ENCODE measurements at regions not wholly inside any gene's neighbourhood (a gene's known extent, or its start where the extent isn't known, plus 50 kb on each side); places are given as distances from the start of the nearest gene placed in this dataset.

DNA sequence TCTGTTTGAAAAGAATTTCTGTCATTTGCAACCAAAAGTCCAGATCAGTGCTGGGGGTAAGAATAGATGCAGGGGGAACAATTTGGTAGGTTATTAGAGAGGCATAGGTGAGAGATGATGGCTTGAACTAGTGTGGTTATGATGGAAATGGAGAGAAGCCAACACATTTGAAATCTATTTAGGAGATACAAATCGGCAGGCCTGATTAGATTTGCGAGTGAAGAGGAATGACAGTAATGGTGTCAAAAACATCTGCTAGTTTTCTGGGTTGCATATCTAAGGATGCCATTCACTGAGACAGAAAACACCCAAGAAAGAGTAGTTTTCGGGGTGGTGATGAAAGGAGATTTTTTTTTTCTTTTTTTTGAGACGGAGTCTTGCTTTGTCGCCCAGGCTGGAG, 138.1 kb downstream of the LMNTD1 start:
- Histone ChIP-seq H3K4me1 (ENCODE audit: insufficient read depth) (no peaks in the 10 kb centered on the region), H3K36me3 (ENCODE audit: insufficient read depth) (no peaks in the 10 kb centered on the region), H3K9me2 (ENCODE audit: insufficient read depth) (peaks cover 4% of the 10 kb centered on the region; the same call in 1 of the 2 replicates), H4K20me1 (replicated peaks; ENCODE audit: insufficient read depth) (no peaks in the 10 kb centered on the region), H3K27ac (ENCODE audit: low read depth) (no peak overlapping the region), H3K4me2 (no peak overlapping the region), H3K27me3 (ENCODE audit: insufficient read depth) (no peaks in the 10 kb centered on the region), H3F3A (replicated peaks; ENCODE audit: low read depth) (no peaks in the 10 kb centered on the region), H2AFZ (no peak overlapping the region), H3K4me3 (no peak overlapping the region), H3K79me2 (replicated peaks; ENCODE audit: insufficient read depth) (no peaks in the 10 kb centered on the region)
- Mint-ChIP-seq H3K27me3 (ENCODE audit: insufficient read depth, low read depth, poor library complexity) (peaks cover 4% of the 10 kb centered on the region), H3K27ac (no peak overlapping the region), H3K4me1 (no peaks in the 10 kb centered on the region), H3K9me3 (no peaks in the 10 kb centered on the region), H3K36me3 (ENCODE audit: low read depth) (no peaks in the 10 kb centered on the region), H3K4me3 (no peak overlapping the region)
- TF ChIP-seq, protein P1, sequence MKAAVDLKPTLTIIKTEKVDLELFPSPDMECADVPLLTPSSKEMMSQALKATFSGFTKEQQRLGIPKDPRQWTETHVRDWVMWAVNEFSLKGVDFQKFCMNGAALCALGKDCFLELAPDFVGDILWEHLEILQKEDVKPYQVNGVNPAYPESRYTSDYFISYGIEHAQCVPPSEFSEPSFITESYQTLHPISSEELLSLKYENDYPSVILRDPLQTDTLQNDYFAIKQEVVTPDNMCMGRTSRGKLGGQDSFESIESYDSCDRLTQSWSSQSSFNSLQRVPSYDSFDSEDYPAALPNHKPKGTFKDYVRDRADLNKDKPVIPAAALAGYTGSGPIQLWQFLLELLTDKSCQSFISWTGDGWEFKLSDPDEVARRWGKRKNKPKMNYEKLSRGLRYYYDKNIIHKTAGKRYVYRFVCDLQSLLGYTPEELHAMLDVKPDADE (IDR thresholded peaks at IDR 0.05): no peak
- TF ChIP-seq, protein P2, sequence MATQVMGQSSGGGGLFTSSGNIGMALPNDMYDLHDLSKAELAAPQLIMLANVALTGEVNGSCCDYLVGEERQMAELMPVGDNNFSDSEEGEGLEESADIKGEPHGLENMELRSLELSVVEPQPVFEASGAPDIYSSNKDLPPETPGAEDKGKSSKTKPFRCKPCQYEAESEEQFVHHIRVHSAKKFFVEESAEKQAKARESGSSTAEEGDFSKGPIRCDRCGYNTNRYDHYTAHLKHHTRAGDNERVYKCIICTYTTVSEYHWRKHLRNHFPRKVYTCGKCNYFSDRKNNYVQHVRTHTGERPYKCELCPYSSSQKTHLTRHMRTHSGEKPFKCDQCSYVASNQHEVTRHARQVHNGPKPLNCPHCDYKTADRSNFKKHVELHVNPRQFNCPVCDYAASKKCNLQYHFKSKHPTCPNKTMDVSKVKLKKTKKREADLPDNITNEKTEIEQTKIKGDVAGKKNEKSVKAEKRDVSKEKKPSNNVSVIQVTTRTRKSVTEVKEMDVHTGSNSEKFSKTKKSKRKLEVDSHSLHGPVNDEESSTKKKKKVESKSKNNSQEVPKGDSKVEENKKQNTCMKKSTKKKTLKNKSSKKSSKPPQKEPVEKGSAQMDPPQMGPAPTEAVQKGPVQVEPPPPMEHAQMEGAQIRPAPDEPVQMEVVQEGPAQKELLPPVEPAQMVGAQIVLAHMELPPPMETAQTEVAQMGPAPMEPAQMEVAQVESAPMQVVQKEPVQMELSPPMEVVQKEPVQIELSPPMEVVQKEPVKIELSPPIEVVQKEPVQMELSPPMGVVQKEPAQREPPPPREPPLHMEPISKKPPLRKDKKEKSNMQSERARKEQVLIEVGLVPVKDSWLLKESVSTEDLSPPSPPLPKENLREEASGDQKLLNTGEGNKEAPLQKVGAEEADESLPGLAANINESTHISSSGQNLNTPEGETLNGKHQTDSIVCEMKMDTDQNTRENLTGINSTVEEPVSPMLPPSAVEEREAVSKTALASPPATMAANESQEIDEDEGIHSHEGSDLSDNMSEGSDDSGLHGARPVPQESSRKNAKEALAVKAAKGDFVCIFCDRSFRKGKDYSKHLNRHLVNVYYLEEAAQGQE (IDR thresholded peaks at IDR 0.05; ENCODE audit: unreplicated experiment): no peak
- no peak for TF ChIP-seq EZH2phosphoT487 (IDR thresholded peaks at IDR 0.05; ENCODE audit: unreplicated experiment)
- TF ChIP-seq NANOG (IDR thresholded peaks at IDR 0.05; ENCODE audit: borderline replicate concordance): no peak
- no peak for TF ChIP-seq STAT1 (IDR thresholded peaks at IDR 0.05; ENCODE audit: unreplicated experiment)
- TF ChIP-seq CREB1 (CRISPR knock-in tag; IDR thresholded peaks at IDR 0.05; ENCODE audit: low read depth): no peak
- DNase-seq (ENCODE audit: low spot score) (no peak), ATAC-seq (no peak)

DNA sequence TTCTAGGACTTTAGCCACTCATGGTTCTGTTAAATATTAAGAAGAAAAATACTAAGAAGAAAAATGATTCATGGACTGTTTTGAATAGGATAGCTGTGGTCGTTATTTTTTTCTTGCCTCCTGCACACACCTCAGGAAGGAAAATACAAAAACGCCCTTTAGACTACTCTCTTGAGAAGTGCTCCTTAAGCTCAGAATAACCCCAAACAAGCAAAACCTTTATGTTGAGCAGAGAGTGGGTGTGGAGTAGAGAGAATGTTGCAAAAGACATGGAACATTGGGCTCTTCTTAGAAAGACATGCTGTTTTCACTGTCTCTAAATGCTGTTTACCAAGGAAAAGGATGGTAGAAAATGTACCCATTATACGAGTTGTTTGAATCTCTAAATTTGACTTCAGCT, 140.3 kb downstream of the LMNTD1 start:
- no peaks in the 10 kb centered on the region for H4K20me1 ChIP-seq (replicated peaks; ENCODE audit: insufficient read depth)
- H2AFZ ChIP-seq: no peak overlapping the region
- Mint-ChIP-seq H3K4me1 (no peaks in the 10 kb centered on the region), H3K36me3 (ENCODE audit: low read depth) (no peaks in the 10 kb centered on the region), H3K4me3 (no peak overlapping the region), H3K27me3 (ENCODE audit: insufficient read depth, low read depth, poor library complexity) (peaks cover 4% of the 10 kb centered on the region), H3K27ac (no peak overlapping the region), H3K9me3 (no peaks in the 10 kb centered on the region)
- no peaks in the 10 kb centered on the region for H3K79me2 ChIP-seq (replicated peaks; ENCODE audit: insufficient read depth)
- H3K4me1 ChIP-seq (ENCODE audit: insufficient read depth): no peaks in the 10 kb centered on the region
- no peaks in the 10 kb centered on the region for H3K36me3 ChIP-seq (ENCODE audit: insufficient read depth)
- ATAC-seq (no peak), DNase-seq (ENCODE audit: low spot score) (no peak)
- no peaks in the 10 kb centered on the region for H3F3A ChIP-seq (replicated peaks; ENCODE audit: low read depth)
- H3K4me3 ChIP-seq: no peak overlapping the region
- H3K9me2 ChIP-seq (ENCODE audit: insufficient read depth): peaks cover 4% of the 10 kb centered on the region; the same call in 1 of the 2 replicates
- H3K4me2 ChIP-seq: no peak overlapping the region
- no peaks in the 10 kb centered on the region for H3K27me3 ChIP-seq (ENCODE audit: insufficient read depth)
- no peak overlapping the region for H3K27ac ChIP-seq (ENCODE audit: low read depth)
- TF ChIP-seq EZH2 (IDR thresholded peaks at IDR 0.05; ENCODE audit: low read depth, unreplicated experiment) (no peak), CREB1 (CRISPR knock-in tag; IDR thresholded peaks at IDR 0.05; ENCODE audit: low read depth) (no peak), EZH2phosphoT487 (IDR thresholded peaks at IDR 0.05; ENCODE audit: unreplicated experiment) (no peak)
- TF ChIP-seq, protein P2 (IDR thresholded peaks at IDR 0.05; ENCODE audit: unreplicated experiment): no peak
- TF ChIP-seq, protein P3, sequence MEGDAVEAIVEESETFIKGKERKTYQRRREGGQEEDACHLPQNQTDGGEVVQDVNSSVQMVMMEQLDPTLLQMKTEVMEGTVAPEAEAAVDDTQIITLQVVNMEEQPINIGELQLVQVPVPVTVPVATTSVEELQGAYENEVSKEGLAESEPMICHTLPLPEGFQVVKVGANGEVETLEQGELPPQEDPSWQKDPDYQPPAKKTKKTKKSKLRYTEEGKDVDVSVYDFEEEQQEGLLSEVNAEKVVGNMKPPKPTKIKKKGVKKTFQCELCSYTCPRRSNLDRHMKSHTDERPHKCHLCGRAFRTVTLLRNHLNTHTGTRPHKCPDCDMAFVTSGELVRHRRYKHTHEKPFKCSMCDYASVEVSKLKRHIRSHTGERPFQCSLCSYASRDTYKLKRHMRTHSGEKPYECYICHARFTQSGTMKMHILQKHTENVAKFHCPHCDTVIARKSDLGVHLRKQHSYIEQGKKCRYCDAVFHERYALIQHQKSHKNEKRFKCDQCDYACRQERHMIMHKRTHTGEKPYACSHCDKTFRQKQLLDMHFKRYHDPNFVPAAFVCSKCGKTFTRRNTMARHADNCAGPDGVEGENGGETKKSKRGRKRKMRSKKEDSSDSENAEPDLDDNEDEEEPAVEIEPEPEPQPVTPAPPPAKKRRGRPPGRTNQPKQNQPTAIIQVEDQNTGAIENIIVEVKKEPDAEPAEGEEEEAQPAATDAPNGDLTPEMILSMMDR (conservative IDR thresholded peaks at IDR 0.05; ENCODE audit: low read depth in 2 of 2): no peak

Data from GM23338 (cell line).